GM18508 (cell line): ENCODE measurements at regions not wholly inside any gene's neighbourhood (a gene's known extent, or its start where the extent isn't known, plus 50 kb on each side); places are given as distances from the start of the nearest gene placed in this dataset.
"Not testable (repeated sequence)": the region's sequence is repeated elsewhere in the genome, so short reads cannot be mapped to it uniquely, and the experiment has no call there.

ENCODE experiments used
- ATAC-seq: cut with Tn5 transposase; IDR thresholded peaks from one replicate; pipeline ENCODE4 v1.9.1; 2021; ENCODE audit warnings: moderate number of reproducible peaks; ENCODE audit not compliant: insufficient read depth, unreplicated experiment

- no peak for ATAC-seq
These were observed 86.3 kb upstream of the PHLPP1 start for GRCh38 chr18:62629031-62629430.

GRCh38 chr18:62631173-62631572 is 84.2 kb upstream of the PHLPP1 start:
- no peak for ATAC-seq

- ATAC-seq: no peak
These were observed 82.4 kb upstream of the PHLPP1 start for GRCh38 chr18:62632788-62633455.

GRCh38 chr18:62634458-62634857 is 80.9 kb upstream of the PHLPP1 start:
- no peak for ATAC-seq

GRCh38 chr18:62634979-62635630 is 80.2 kb upstream of the PHLPP1 start:
- ATAC-seq: no peak

GRCh38 chr18:62637403-62637802 is 77.9 kb upstream of the PHLPP1 start:
- ATAC-seq: no peak

- ATAC-seq: no peak
These were observed 77.3 kb upstream of the PHLPP1 start for GRCh38 chr18:62637807-62638687.

GRCh38 chr18:62643181-62643580 is 72.2 kb upstream of the PHLPP1 start:
- no peak for ATAC-seq

- ATAC-seq: no peak
These were observed 70.6 kb upstream of the PHLPP1 start for GRCh38 chr18:62644773-62645172.

GRCh38 chr18:62647179-62647578 is 68.2 kb upstream of the PHLPP1 start:
- no peak for ATAC-seq

- no peak for ATAC-seq
These were observed 67.2 kb upstream of the PHLPP1 start for GRCh38 chr18:62648045-62648678.

- ATAC-seq: no peak
These were observed 63.9 kb upstream of the PHLPP1 start for GRCh38 chr18:62651276-62652056.

GRCh38 chr18:62652057-62652629 is 63.2 kb upstream of the PHLPP1 start:
- ATAC-seq: not testable (repeated sequence)

- ATAC-seq: no peak
These were observed 59.7 kb upstream of the PHLPP1 start for GRCh38 chr18:62655520-62656219.

- no peak for ATAC-seq
These were observed 57.3 kb upstream of the PHLPP1 start for GRCh38 chr18:62658028-62658427.

GRCh38 chr18:62659698-62660097 is 55.6 kb upstream of the PHLPP1 start:
- no peak for ATAC-seq

- ATAC-seq: no peak
These were observed 54.6 kb upstream of the PHLPP1 start for GRCh38 chr18:62660691-62661090.

GRCh38 chr18:62663731-62664336 is 51.5 kb upstream of the PHLPP1 start:
- peak; percentile 65 for ATAC-seq

- no peak for ATAC-seq
These were observed 50.9 kb upstream of the PHLPP1 start for GRCh38 chr18:62664414-62664813.
